ENCODE measurements at regions not wholly inside any gene's neighbourhood (a gene's known extent, or its start where the extent isn't known, plus 50 kb on each side); places are given as distances from the start of the nearest gene placed in this dataset.

- H3K36me3 Mint-ChIP-seq (ENCODE audit: insufficient read depth in 1 of 3, low read depth in 3 of 3) = peaks cover 0 to 9% (median 2%) of the 10 kb centered on the region in 3 experiments; a peak in 3 of 7 replicates
- H4K5ac ChIP-seq (ENCODE audit: insufficient read length, low read depth, low read length) = no peak overlapping the region
Measured at GRCh38 chr4:30922625-30923024, 202.5 kb downstream of the PCDH7 start.

More at GRCh38 chr4:30922625-30923024, 202.5 kb downstream of the PCDH7 start:
- TF ChIP-seq CTCF (conservative IDR thresholded peaks at IDR 0.05) = no peak
- Histone ChIP-seq H2BK120ac (ENCODE audit: low read depth, low read length, poor library complexity, severe bottlenecking) (no peak overlapping the region), H3K79me2 (ENCODE audit: insufficient read depth, low read length) (no peaks in the 10 kb centered on the region), H3K4me1 (ENCODE audit: insufficient read depth, low read length) (no peaks in the 10 kb centered on the region), H4K91ac (ENCODE audit: insufficient read length, low read depth, low read length) (no peak overlapping the region), H3K18ac (ENCODE audit: insufficient read length, low read depth, low read length) (no peak overlapping the region), H3K9me3 (ENCODE audit: control insufficient read depth, low read depth, low read length) (no peaks in the 10 kb centered on the region), H2BK5ac (ENCODE audit: insufficient read length, low read length) (no peak overlapping the region), H3K4me2 (ENCODE audit: insufficient read depth, insufficient read length, low read length) (no peak overlapping the region), H3K14ac (ENCODE audit: insufficient read depth, low read length) (no peak overlapping the region), H2BK12ac (ENCODE audit: insufficient read length, low read depth, low read length) (no peak overlapping the region), H3T11ph (ENCODE audit: low read length) (no peak overlapping the region), H3K56ac (ENCODE audit: insufficient read length, low read depth, low read length) (no peak overlapping the region), H2AK5ac (ENCODE audit: insufficient read length, low read length) (no peak overlapping the region), H4K20me1 (ENCODE audit: control insufficient read depth, insufficient read depth, insufficient read length) (no peaks in the 10 kb centered on the region), H3K4ac (ENCODE audit: low read depth, low read length) (no peak overlapping the region), H3K23me2 (ENCODE audit: insufficient read length, low read depth, low read length, poor library complexity, severe bottlenecking) (no peaks in the 10 kb centered on the region), H2AFZ (ENCODE audit: low read length) (no peak overlapping the region), H3K23ac (ENCODE audit: insufficient read length, low read depth, low read length) (no peak overlapping the region), H2BK15ac (ENCODE audit: low read depth, low read length) (no peak overlapping the region), H3K27ac (ENCODE audit: insufficient read length, low read depth, low read length) (no peak overlapping the region), H3K9ac (ENCODE audit: extremely low read depth, insufficient read length, low read length) (no peak overlapping the region), H3K79me1 (ENCODE audit: insufficient read depth, low read depth, low read length, poor library complexity, severe bottlenecking) (no peaks in the 10 kb centered on the region), H4K8ac (replicated peaks; ENCODE audit: insufficient read length, low read depth, low read length) (no peak overlapping the region), H3K27me3 (ENCODE audit: insufficient read depth, low read length) (no peaks in the 10 kb centered on the region), H2BK20ac (ENCODE audit: low read depth, low read length, poor library complexity, severe bottlenecking) (no peak overlapping the region)
- Mint-ChIP-seq H3K27me3 (ENCODE audit: low read depth) (no peaks in the 10 kb centered on the region), H3K4me3 (no peak overlapping the region), H3K9me3 (no peaks in the 10 kb centered on the region), H3K4me1 (peaks cover 46 to 48% of the 10 kb centered on the region in 2 experiments), H3K27ac (peak overlapping the region in 1 of 3 experiments; percentile 10; a peak in 1 of 7 replicates)
- no peak for DNase-seq
- WGBS (ENCODE audit: extremely low coverage, insufficient read length, low lambda C conversion rate) = no CpG with 5 or more reads among the region's 4 CpGs

Measured in H9 (cell line).